H1 (cell line): ENCODE measurements at regions not wholly inside any gene's neighbourhood (a gene's known extent, or its start where the extent isn't known, plus 50 kb on each side); places are given as distances from the start of the nearest gene placed in this dataset.

Experiments
- BCL11A ChIP-seq, 2 experiments: IDR thresholded peaks; one replicate each; pipeline ENCODE4 v1.6.1; 2011; ENCODE audit warnings: low read depth in 2 of 2, low read length in 2 of 2, mild to moderate bottlenecking in 2 of 2
- CHD1 ChIP-seq: IDR thresholded peaks from 2 replicates; pipeline ENCODE4 v1.6.1; 2012; ENCODE audit warnings: low read depth, low read length, improper control_type of control experiment
- CREB1 ChIP-seq: IDR thresholded peaks from 2 replicates; pipeline ENCODE4 v1.6.1; 2012; ENCODE audit warnings: inconsistent platforms
- HDAC2 ChIP-seq, 2 experiments: fragments of 300-600 bp in 1 of 2; sonication (generic) in 1 of 2; IDR thresholded peaks; 2 replicates each; pipeline ENCODE4 v1.6.1; 2011 to 2012; ENCODE audit warnings: low read depth in 2 of 2, low read length in 2 of 2, mild to moderate bottlenecking in 2 of 2, moderate library complexity in 2 of 2, borderline replicate concordance in 1 of 2, inconsistent platforms in 1 of 2
- KDM1A ChIP-seq: fragments of 200-600, 300-600 bp; sonication (generic); IDR thresholded peaks from 2 replicates; pipeline ENCODE4 v1.7.1; 2016; ENCODE audit warnings: mild to moderate bottlenecking, low read length, borderline replicate concordance
- POLR2A ChIP-seq, 2 experiments: IDR thresholded peaks; 1 replicate in 1 of 2; 2 replicates in 1 of 2; pipeline ENCODE4 v1.6.1; 2011; ENCODE audit warnings: low read depth in 2 of 2, low read length in 2 of 2, mild to moderate bottlenecking in 2 of 2; ENCODE audit errors: control extremely low read depth in 1 of 2
- POLR2AphosphoS5 ChIP-seq: IDR thresholded peaks from 2 replicates; pipeline ENCODE4 v1.6.1; 2011; ENCODE audit warnings: low read depth, low read length
- SP4 ChIP-seq: IDR thresholded peaks from 2 replicates; pipeline ENCODE4 v1.6.1; 2012; ENCODE audit warnings: low read length, inconsistent platforms
- TBP ChIP-seq: IDR thresholded peaks from 2 replicates; pipeline ENCODE4 v1.6.1; 2011; ENCODE audit warnings: low read depth, low read length, improper control_type of control experiment
- TF ChIP-seq, protein P1 (sequence below), 3 experiments: IDR thresholded peaks; 1 replicate in 2 of 3; 2 replicates in 1 of 3; pipeline versions ENCODE4 v1.5.1 to v1.6.1; 2011; ENCODE audit warnings: low read length in 3 of 3, mild to moderate bottlenecking in 3 of 3, inconsistent platforms in 2 of 3, low read depth in 1 of 3, moderate library complexity in 1 of 3; ENCODE audit not compliant: insufficient read depth in 1 of 3; ENCODE audit errors: control extremely low read depth in 1 of 3
- TF ChIP-seq, protein P2 (sequence below): IDR thresholded peaks from 2 replicates; pipeline ENCODE4 v1.6.1; 2011; ENCODE audit warnings: low read depth, mild to moderate bottlenecking, low read length; ENCODE audit not compliant: insufficient read depth
- TF ChIP-seq, protein P3 (sequence below): IDR thresholded peaks from 2 replicates; pipeline ENCODE4 v1.6.1; 2012; ENCODE audit warnings: inconsistent platforms

DNA sequence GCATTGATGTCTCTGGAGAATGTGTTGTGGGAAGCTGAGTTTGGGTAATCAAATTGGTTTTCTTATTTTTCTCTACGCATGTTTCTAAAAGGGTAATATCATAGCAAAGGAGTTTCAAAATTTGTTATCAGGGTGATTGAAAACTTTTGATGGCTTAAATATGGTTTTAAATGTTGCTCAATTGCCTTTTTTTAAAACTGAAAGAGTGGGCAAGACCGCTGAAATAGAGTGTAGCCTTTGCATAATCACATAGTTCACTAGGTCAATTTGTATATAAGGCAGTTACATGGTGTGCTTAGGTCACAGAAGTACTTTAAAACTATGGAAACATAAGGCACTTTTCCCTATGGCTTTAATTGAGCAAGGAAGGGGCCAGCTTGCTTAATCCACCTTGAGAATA, 167.4 kb downstream of the SNAPC1 start:
- TF ChIP-seq POLR2A (IDR thresholded peaks at IDR 0.05; ENCODE audit: control extremely low read depth in 1 of 2, low read depth in 2 of 2, low read length in 2 of 2) = no peak
- TF ChIP-seq POLR2AphosphoS5 = no peak
- TF ChIP-seq CHD1 = no peak
- no peak for TF ChIP-seq KDM1A
- TF ChIP-seq, protein P1, sequence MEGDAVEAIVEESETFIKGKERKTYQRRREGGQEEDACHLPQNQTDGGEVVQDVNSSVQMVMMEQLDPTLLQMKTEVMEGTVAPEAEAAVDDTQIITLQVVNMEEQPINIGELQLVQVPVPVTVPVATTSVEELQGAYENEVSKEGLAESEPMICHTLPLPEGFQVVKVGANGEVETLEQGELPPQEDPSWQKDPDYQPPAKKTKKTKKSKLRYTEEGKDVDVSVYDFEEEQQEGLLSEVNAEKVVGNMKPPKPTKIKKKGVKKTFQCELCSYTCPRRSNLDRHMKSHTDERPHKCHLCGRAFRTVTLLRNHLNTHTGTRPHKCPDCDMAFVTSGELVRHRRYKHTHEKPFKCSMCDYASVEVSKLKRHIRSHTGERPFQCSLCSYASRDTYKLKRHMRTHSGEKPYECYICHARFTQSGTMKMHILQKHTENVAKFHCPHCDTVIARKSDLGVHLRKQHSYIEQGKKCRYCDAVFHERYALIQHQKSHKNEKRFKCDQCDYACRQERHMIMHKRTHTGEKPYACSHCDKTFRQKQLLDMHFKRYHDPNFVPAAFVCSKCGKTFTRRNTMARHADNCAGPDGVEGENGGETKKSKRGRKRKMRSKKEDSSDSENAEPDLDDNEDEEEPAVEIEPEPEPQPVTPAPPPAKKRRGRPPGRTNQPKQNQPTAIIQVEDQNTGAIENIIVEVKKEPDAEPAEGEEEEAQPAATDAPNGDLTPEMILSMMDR (IDR thresholded peaks at IDR 0.05; ENCODE audit: control extremely low read depth in 1 of 3, insufficient read depth in 1 of 3, low read depth in 1 of 3, low read length in 3 of 3) = no peak
- no peak for TF ChIP-seq HDAC2 (IDR thresholded peaks at IDR 0.05; ENCODE audit: borderline replicate concordance in 1 of 2, low read depth in 2 of 2, low read length in 2 of 2)
- TF ChIP-seq, protein P2, sequence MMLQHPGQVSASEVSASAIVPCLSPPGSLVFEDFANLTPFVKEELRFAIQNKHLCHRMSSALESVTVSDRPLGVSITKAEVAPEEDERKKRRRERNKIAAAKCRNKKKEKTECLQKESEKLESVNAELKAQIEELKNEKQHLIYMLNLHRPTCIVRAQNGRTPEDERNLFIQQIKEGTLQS = no peak
- TF ChIP-seq, protein P3, sequence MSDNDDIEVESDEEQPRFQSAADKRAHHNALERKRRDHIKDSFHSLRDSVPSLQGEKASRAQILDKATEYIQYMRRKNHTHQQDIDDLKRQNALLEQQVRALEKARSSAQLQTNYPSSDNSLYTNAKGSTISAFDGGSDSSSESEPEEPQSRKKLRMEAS = no peak
- TF ChIP-seq SP4 = no peak
- TF ChIP-seq BCL11A (IDR thresholded peaks at IDR 0.05; ENCODE audit: low read depth in 2 of 2, low read length in 2 of 2) = no peak
- no peak for TF ChIP-seq CREB1
- no peak for TF ChIP-seq TBP
